GM12873 (cell line): ENCODE measurements at regions not wholly inside any gene's neighbourhood (a gene's known extent, or its start where the extent isn't known, plus 50 kb on each side); places are given as distances from the start of the nearest gene placed in this dataset.

ENCODE experiments used
- CTCF ChIP-seq: IDR thresholded peaks from 2 replicates; pipeline ENCODE4 v1.5.1; 2012; ENCODE audit warnings: low read depth, mild to moderate bottlenecking, moderate library complexity, low read length, control low read depth; ENCODE audit not compliant: insufficient read depth; ENCODE audit errors: missing control alignments

GRCh38 chr16:55249361-55249760 lies 74.6 kb upstream of the IRX6 start:
- no peak for TF ChIP-seq CTCF

GRCh38 chr16:55249936-55250335 lies 74.1 kb upstream of the IRX6 start:
- TF ChIP-seq CTCF: no peak

GRCh38 chr16:55250701-55251100 lies 73.3 kb upstream of the IRX6 start:
- no peak for TF ChIP-seq CTCF

GRCh38 chr16:55251151-55251550 lies 72.9 kb upstream of the IRX6 start:
- TF ChIP-seq CTCF: no peak

- no peak for TF ChIP-seq CTCF
These were observed 71.4 kb upstream of the IRX6 start for GRCh38 chr16:55252577-55252976.

- TF ChIP-seq CTCF: no peak
These were observed 70.0 kb upstream of the IRX6 start for GRCh38 chr16:55253987-55254386.

GRCh38 chr16:55255733-55256282 lies 68.2 kb upstream of the IRX6 start:
- TF ChIP-seq CTCF: no peak
